ENCODE measurements at regions not wholly inside any gene's neighbourhood (a gene's known extent, or its start where the extent isn't known, plus 50 kb on each side); places are given as distances from the start of the nearest gene placed in this dataset.

DNA sequence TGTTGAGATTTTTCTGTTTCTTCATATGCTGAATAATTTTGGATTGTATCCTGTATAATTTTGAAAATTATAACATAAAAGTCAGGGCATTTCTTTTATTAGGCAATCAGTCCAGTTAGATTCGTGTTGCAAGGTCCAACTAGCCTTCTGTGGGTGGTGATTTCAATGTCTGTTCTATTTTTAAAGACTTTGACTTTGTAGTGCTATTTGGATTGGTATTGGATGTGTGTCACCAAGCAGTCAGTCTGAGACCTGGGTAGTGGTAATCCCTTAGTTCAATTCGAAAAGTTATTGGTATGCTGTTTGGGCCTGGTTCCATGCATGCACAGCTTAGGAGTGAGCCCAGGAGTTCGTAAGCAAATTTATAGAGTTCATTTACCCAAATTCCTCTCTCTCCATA lies 82.2 kb downstream of the EPDR1 start:
- Mint-ChIP-seq H3K36me3 (no peaks in the 10 kb centered on the region), H3K4me3 (no peak overlapping the region), H3K4me1 (peaks cover 33% of the 10 kb centered on the region), H3K9me3 (peaks cover 12% of the 10 kb centered on the region), H3K27me3 (ENCODE audit: low read depth) (no peaks in the 10 kb centered on the region), H3K27ac (no peak overlapping the region)
- TF ChIP-seq, protein P1, sequence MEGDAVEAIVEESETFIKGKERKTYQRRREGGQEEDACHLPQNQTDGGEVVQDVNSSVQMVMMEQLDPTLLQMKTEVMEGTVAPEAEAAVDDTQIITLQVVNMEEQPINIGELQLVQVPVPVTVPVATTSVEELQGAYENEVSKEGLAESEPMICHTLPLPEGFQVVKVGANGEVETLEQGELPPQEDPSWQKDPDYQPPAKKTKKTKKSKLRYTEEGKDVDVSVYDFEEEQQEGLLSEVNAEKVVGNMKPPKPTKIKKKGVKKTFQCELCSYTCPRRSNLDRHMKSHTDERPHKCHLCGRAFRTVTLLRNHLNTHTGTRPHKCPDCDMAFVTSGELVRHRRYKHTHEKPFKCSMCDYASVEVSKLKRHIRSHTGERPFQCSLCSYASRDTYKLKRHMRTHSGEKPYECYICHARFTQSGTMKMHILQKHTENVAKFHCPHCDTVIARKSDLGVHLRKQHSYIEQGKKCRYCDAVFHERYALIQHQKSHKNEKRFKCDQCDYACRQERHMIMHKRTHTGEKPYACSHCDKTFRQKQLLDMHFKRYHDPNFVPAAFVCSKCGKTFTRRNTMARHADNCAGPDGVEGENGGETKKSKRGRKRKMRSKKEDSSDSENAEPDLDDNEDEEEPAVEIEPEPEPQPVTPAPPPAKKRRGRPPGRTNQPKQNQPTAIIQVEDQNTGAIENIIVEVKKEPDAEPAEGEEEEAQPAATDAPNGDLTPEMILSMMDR (IDR thresholded peaks at IDR 0.05; ENCODE audit: unreplicated experiment) = no peak
- no peak for DNase-seq (ENCODE audit: low spot score in 2 of 2, unreplicated experiment in 2 of 2)

DNA sequence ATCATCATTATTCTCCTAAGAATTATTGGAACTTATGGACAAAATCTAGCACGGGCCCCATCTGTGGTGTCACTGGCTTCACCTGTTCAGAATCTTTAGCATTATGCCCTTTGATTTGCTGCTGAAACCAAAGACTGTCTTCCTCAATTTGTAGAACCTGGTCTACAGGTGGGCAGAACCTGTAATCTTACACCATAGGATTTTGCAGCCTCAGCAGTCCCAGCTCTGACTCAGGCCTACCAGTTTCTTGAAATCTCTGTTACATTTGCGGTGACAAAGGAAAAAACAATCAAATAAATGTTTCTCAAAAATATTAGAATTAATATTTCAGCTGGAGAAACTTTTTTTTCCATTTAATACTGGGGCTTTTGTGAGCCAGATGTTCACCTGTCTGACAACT lies 86.1 kb downstream of the EPDR1 start:
- H3K27ac Mint-ChIP-seq = no peak overlapping the region
- DNase-seq (ENCODE audit: low spot score in 2 of 2, unreplicated experiment in 2 of 2) = no peak
- no peaks in the 10 kb centered on the region for H3K36me3 Mint-ChIP-seq
- no peaks in the 10 kb centered on the region for H3K27me3 Mint-ChIP-seq (ENCODE audit: low read depth)
- peaks cover 21% of the 10 kb centered on the region for H3K4me1 Mint-ChIP-seq
- H3K4me3 Mint-ChIP-seq = no peak overlapping the region
- TF ChIP-seq, protein P1 (IDR thresholded peaks at IDR 0.05; ENCODE audit: unreplicated experiment) = no peak
- peaks cover 24% of the 10 kb centered on the region for H3K9me3 Mint-ChIP-seq

DNA sequence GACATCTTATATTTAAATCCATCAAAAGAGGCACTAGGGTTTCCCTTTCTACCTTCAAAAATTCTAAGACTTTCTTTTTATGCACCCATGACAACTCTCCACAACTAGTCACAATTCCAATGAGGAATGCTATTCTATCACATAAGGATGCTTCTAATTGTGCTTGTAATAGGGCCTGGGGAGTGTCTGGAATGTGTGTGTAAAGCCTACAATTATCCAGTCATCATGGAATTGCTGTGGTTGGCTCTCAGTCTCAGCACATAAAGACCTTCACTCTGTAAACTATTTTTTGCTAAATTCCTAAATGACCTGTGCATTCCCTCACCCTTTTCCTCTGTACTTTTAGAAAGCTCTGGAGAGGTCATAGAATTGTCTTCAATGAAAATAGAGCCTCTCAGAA lies 86.7 kb downstream of the EPDR1 start:
- no peak for DNase-seq (ENCODE audit: low spot score in 2 of 2, unreplicated experiment in 2 of 2)
- no peak overlapping the region for H3K27ac Mint-ChIP-seq

DNA sequence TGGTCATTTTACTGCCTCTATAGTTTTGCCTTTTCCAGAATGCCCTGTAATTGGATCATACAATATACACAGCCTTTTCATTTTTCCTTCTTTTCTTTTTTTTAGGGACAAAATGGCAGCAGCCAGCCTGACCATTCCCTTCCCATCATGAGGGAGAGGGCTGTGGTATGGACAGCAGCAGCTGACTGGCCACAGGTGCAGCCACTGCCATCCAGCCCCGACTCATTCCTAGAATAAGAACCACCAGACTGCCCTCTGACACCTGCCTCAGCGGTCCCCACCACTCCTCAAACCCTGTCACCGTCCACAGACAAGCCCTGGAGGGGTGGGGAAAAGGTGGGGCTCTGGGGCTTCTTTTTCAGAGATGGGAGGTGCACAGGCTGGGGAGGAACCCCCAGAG lies 92.8 kb downstream of the EPDR1 start:
- TF ChIP-seq, protein P1 (IDR thresholded peaks at IDR 0.05; ENCODE audit: unreplicated experiment) = no peak
- peaks cover 1% of the 10 kb centered on the region for H3K4me1 Mint-ChIP-seq
- no peak overlapping the region for H3K27ac Mint-ChIP-seq
- H3K36me3 Mint-ChIP-seq = no peaks in the 10 kb centered on the region
- DNase-seq (ENCODE audit: low spot score in 2 of 2, unreplicated experiment in 2 of 2) = no peak
- no peak overlapping the region for H3K4me3 Mint-ChIP-seq
- peaks cover 4% of the 10 kb centered on the region for H3K27me3 Mint-ChIP-seq (ENCODE audit: low read depth)
- H3K9me3 Mint-ChIP-seq = peaks cover 20% of the 10 kb centered on the region

More for the DNA sequence above, 86.7 kb downstream of the EPDR1 start:
- Mint-ChIP-seq H3K36me3 (no peaks in the 10 kb centered on the region), H3K4me1 (peaks cover 21% of the 10 kb centered on the region), H3K27me3 (ENCODE audit: low read depth) (no peaks in the 10 kb centered on the region), H3K4me3 (no peak overlapping the region), H3K9me3 (peaks cover 19% of the 10 kb centered on the region)
- TF ChIP-seq, protein P1 (IDR thresholded peaks at IDR 0.05; ENCODE audit: unreplicated experiment) = no peak

DNA sequence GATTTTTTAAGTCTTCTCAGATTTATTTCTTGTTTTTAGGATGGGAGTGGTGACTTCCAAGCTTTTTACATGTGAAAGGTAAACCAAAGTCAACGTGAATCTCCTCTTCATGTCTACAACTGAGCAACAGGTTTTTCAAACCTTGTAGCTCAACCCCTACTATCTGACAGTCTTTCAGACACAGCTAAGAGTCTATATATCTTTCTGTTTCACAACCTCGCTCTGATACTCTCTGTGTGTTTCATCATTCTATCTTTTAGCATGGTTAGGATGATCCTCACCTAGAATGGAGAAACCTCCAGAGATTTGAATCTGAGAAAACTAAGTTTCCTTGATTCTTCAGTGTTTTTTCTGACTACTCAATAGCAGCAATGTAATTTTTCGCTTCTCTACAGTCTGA lies 96.1 kb downstream of the EPDR1 start:
- Mint-ChIP-seq H3K9me3 (peaks cover 4% of the 10 kb centered on the region), H3K36me3 (no peaks in the 10 kb centered on the region), H3K4me1 (no peaks in the 10 kb centered on the region), H3K27ac (no peak overlapping the region), H3K27me3 (ENCODE audit: low read depth) (peaks cover 8% of the 10 kb centered on the region), H3K4me3 (no peak overlapping the region)
- DNase-seq (ENCODE audit: low spot score in 2 of 2, unreplicated experiment in 2 of 2) = no peak
- TF ChIP-seq, protein P1 (IDR thresholded peaks at IDR 0.05; ENCODE audit: unreplicated experiment) = no peak

DNA sequence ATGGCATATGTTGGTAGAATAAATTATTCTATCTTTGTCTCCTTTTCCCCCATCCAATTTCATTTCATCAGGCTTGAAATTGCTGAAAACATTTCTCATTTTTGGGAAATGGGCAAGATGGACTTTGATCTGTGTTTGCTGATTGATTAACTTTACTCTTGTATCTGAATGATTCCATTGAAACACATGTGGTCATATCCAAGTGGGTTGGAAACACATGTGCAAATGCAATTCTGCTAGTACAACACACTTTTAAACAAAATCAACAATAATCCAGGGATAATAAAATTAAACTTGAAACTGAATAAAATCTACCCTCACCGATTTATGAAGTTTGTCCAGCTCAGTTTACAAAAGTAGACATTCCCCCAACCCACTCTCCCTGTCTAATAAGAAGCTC lies 96.9 kb downstream of the EPDR1 start:
- peaks cover 4% of the 10 kb centered on the region for H3K9me3 Mint-ChIP-seq
- no peak overlapping the region for H3K4me3 Mint-ChIP-seq
- H3K36me3 Mint-ChIP-seq = no peaks in the 10 kb centered on the region
- no peaks in the 10 kb centered on the region for H3K4me1 Mint-ChIP-seq
- H3K27ac Mint-ChIP-seq = no peak overlapping the region
- DNase-seq (ENCODE audit: low spot score in 2 of 2, unreplicated experiment in 2 of 2) = no peak
- TF ChIP-seq, protein P1 (IDR thresholded peaks at IDR 0.05; ENCODE audit: unreplicated experiment) = no peak
- peaks cover 8% of the 10 kb centered on the region for H3K27me3 Mint-ChIP-seq (ENCODE audit: low read depth)

Measured in mesothelial cell of epicardium (in vitro differentiated cells).